Lower lobe of right lung (tissue), 2 donors: ENCODE measurements at regions not wholly inside any gene's neighbourhood (a gene's known extent, or its start where the extent isn't known, plus 50 kb on each side); places are given as distances from the start of the nearest gene placed in this dataset.

Experiments used
- ATAC-seq, 2 donors: fragments of 200-7000 bp; cut with Tn5 transposase; one replicate each; pipeline ENCODE4 v1.9.1; 2020 to 2022; ENCODE audit warnings: mild to moderate bottlenecking in 2 of 2, moderate library complexity in 2 of 2
- DNase-seq: peaks from one replicate; pipeline ENCODE4 v3.0.0-alpha.2; 2020
- H3K27ac ChIP-seq: fragments of 200-600 bp; one replicate; pipeline ENCODE4 v1.8.0; 2022
- H3K27me3 ChIP-seq: fragments of 200-600 bp; one replicate; pipeline ENCODE4 v1.8.0; 2022; ENCODE audit warnings: low read depth
- H3K36me3 ChIP-seq: fragments of 200-600 bp; one replicate; pipeline ENCODE4 v1.8.0; 2022; ENCODE audit warnings: mild to moderate bottlenecking
- H3K4me1 ChIP-seq: fragments of 200-600 bp; one replicate; pipeline ENCODE4 v1.8.0; 2022
- H3K4me3 ChIP-seq: fragments of 200-600 bp; one replicate; pipeline ENCODE4 v1.8.0; 2022; ENCODE audit warnings: mild to moderate bottlenecking
- H3K9me3 ChIP-seq: fragments of 200-600 bp; one replicate; pipeline ENCODE4 v1.8.0; 2022
- CTCF ChIP-seq: fragments of 200-600 bp; IDR thresholded peaks from one replicate; pipeline ENCODE4 v1.8.0; 2022; ENCODE audit warnings: antibody characterized with exemption, mild to moderate bottlenecking
- intact Hi-C: fragments of 100-400 bp; cut with DNase I; formaldehyde crosslinking; loops from one replicate; pipeline ENCODE4 v1.11.0; 2022
- donor health status: DM: no; HTN: yes; CAD: no; lungs with severe emphysema.

- TF ChIP-seq CTCF, result no peak
- no peaks in the 10 kb centered on the region for H3K27me3 ChIP-seq
- ATAC-seq (no peak), DNase-seq (no peak)
- no peaks in the 10 kb centered on the region for H3K9me3 ChIP-seq
- no peaks in the 10 kb centered on the region for H3K36me3 ChIP-seq
- no peak overlapping the region for H3K27ac ChIP-seq
- H3K4me3 ChIP-seq, result no peak overlapping the region
- no peaks in the 10 kb centered on the region for H3K4me1 ChIP-seq
- intact Hi-C loops, result no loop called here
Observed at GRCh38 chr2:75775311-75775823, 64.7 kb upstream of the GCFC2 start.

- intact Hi-C loops, result no loop called here
- no peaks in the 10 kb centered on the region for H3K4me1 ChIP-seq
- TF ChIP-seq CTCF, result no peak
- H3K27me3 ChIP-seq, result no peaks in the 10 kb centered on the region
- no peak overlapping the region for H3K27ac ChIP-seq
- H3K36me3 ChIP-seq, result no peaks in the 10 kb centered on the region
- H3K9me3 ChIP-seq, result no peaks in the 10 kb centered on the region
- DNase-seq, result no peak
- H3K4me3 ChIP-seq, result no peak overlapping the region
- ATAC-seq, result no peak
Observed at GRCh38 chr2:75772908-75773630, 62.4 kb upstream of the GCFC2 start.

- ATAC-seq, result no peak
- Histone ChIP-seq H3K4me3 (no peak overlapping the region), H3K4me1 (no peaks in the 10 kb centered on the region), H3K9me3 (no peaks in the 10 kb centered on the region), H3K27me3 (peaks cover 4% of the 10 kb centered on the region), H3K36me3 (no peaks in the 10 kb centered on the region), H3K27ac (no peak overlapping the region)
- intact Hi-C loops, result no loop called here
- DNase-seq, result no peak
- TF ChIP-seq CTCF, result no peak
Observed at GRCh38 chr2:75765798-75766197, 55.1 kb upstream of the GCFC2 start.

- no peaks in the 10 kb centered on the region for H3K36me3 ChIP-seq
- no peak overlapping the region for H3K4me3 ChIP-seq
- no peak for TF ChIP-seq CTCF
- no peak overlapping the region for H3K27ac ChIP-seq
- intact Hi-C loops, result no loop called here
- ATAC-seq (no peak), DNase-seq (no peak)
- H3K9me3 ChIP-seq, result no peaks in the 10 kb centered on the region
- no peaks in the 10 kb centered on the region for H3K4me1 ChIP-seq
- peaks cover 4% of the 10 kb centered on the region for H3K27me3 ChIP-seq
Observed at GRCh38 chr2:75764611-75765010, 53.9 kb upstream of the GCFC2 start.
